Hippocampal formation (tissue), 2 donors: ENCODE measurements at regions not wholly inside any gene's neighbourhood (a gene's known extent, or its start where the extent isn't known, plus 50 kb on each side); places are given as distances from the start of the nearest gene placed in this dataset.
"Not testable (repeated sequence)": the region's sequence is repeated elsewhere in the genome, so short reads cannot be mapped to it uniquely, and the experiment has no call there.

ENCODE experiments used
- DNase-seq, 2 donors: peaks; one replicate each; lab custom pipeline; 2025; lab: John Stamatoyannopoulos, UW

DNA sequence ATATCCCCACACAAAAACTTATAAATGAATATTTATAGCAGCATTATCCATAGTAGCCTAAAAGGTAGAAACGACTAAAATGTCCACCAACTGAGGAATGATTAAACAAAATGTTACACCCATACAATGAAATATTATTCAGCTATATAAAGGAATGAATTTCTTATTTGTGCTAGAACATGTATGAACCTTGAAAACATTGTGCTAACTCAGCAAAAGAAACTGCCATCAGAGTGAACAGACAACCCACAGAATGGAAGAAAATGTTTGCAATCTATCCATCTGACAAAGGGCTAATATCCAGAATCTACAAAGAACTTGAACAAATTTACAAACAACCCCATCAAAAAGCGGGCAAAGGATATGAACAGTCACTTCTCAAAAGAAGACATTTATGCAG, 155.3 kb upstream of the DIAPH2 start:
- DNase-seq: not testable (repeated sequence)

DNA sequence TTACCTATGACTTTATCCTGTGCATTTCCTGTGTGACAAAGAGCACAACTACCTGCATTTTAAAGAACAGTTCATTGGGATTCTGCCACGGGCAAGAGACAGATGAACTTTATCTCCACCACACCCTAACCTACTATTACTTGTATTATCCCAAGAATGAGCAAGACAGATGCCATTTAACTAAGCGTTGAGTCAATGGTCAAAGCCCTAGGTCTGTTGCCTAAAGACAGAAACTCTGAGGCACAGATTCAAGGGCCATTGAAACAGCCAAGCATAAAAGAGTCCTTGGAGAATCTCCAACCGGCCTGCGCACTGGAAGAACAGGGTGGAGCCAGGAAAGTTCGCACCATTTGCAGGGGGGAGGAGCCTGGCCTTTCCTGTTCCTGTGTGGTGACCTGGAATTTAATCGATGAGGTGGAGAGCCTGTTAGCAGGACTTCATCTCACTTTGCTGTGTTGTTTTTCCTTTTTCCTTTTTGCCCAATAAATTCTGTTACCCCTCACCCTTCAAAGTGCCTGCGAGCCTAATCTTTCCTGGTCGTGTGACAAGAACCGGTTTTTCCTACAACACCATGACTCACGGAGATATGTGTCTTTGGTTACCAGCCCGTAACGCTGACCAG, 146.4 kb upstream of the DIAPH2 start:
- no peak for DNase-seq

DNA sequence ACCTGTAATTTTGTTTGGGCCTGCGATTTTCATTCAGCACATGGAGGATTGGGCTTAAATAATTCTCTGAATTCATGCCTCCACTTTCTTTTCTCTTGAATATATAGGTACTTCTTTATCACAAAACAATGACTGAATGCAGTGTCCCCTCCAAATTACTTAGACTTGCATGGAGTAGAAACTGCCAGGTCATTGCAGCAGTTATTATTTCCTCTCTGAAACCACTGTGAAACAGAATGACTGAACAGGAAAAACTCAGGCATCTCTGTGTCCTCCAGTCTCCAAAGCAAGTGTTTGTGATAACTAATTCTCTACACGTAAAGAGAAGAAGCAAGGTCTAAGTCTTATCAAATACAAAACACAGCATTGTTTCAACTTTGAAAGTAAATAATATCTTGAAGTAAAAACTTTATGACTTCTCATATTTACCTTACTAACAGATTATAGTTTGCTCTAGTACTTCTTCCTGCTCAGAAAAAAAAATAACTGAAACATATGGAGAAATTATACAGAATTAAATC, 144.5 kb upstream of the DIAPH2 start:
- no peak for DNase-seq

DNA sequence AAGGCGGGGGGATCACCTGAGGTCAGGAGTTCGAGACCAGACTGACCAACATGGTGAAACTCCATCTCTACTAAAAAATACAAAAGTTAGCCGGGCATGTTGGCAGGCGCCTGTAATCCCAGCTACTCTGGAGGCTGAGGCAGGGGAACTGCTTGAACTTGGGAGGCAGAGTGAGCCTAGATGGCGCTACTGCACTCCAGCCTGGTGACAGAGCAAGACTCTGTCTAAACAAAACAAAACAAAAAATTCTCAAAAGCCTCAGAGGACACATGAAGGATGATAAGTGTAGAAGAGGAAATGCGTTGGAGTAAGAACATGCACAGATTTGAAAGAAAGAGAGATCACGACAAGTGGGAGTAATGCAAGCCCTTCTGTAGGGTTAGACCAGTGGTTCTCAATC, 138.4 kb upstream of the DIAPH2 start:
- DNase-seq: not testable (repeated sequence)

DNA sequence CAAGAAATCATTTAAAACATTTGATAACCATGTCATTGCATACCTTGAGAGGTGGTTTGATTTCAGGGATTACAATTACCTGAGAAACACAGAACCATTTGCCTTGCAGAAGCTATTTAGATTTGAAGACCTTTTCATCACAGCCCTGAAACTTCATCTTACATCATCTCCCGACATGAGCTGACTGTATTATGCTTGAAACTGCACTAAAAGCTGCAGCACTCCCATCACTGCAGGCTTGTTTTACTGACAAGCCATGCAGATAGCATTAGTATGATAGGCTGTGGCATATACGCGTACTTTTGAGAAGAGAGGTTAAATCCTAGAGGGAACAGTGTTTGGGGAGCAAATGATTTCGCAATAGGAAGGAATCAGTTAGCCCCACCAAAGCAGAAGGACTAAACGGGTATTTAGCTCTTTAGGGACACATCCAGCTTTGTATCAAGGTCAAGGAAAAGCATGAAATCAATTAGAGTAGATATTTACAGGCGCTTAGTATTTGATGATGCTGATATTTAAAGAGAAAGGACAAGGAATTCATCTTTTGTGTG, 133.2 kb upstream of the DIAPH2 start:
- no peak for DNase-seq

DNA sequence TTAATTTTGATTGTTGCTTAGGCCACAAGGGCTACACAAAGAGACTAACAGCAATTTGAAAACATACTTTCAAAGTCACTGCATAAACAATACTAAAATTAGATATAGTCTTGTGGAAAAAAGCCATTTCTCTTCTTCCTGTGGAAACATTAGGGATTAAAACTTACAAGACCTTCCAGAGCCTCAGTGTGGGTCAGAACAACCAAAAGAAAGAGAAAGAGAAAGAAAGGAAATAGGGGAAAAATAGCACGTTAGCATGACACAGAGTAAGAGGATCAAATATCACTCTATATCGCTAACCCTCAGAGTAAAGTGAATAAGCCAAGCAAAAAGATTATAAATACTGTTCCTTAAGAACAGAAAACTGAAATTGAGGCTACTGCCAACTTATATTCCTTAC, 127.8 kb upstream of the DIAPH2 start:
- no peak for DNase-seq

DNA sequence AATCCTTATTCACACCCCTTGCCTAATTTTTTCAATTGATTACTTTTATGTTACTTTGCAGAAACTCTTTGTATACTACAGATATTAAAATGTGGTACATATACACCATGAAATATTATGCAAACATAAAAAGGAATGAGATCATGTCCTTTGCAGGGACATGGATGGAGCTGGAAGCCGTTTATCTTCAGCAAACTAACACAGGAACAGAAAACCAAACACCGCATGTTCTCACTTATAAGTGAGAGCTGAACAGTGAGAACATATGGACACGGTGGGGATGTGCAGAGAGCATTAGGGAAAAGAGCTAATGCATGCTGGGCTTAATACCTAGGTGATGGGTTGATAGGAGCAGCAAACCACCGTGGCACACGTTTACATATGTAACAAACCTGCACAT, 123.5 kb upstream of the DIAPH2 start:
- not testable (repeated sequence) for DNase-seq

DNA sequence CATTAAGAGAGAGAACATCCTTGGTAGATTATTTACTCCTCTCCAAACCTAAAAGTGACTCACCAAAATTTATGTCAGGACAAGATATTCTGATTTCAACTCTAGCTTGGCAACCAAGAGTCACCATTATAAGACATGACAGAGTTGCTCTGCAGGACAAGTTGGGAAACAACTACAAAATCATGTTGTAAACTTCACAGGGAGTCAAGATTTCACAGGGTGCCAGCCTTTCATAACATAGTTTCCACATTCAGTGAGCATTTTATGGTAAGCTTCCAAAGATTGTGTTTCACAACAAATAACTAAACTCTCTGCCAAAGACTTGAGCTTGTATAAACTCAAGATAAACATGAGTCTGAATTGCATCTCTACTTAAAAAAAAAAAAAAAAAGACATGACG, 121.0 kb upstream of the DIAPH2 start:
- DNase-seq: no peak

DNA sequence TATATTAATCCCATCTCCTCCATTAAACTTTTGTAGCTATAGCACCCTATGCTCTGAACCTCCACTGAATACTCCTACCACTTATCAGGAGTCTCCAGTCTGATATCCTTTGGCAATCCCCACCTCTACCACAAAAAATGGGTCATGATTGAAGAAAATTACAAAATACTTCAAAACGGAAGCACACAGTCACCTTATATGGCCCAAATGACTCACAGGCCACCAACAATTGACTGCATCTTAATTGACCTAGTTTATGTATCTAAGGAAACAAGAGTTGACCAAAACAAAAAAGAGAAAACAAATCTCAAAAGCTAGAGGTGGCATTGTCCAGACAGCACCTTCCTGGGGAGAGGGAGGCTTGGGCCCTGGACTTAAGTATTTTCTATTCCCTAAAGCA, 120.0 kb upstream of the DIAPH2 start:
- DNase-seq: no peak

DNA sequence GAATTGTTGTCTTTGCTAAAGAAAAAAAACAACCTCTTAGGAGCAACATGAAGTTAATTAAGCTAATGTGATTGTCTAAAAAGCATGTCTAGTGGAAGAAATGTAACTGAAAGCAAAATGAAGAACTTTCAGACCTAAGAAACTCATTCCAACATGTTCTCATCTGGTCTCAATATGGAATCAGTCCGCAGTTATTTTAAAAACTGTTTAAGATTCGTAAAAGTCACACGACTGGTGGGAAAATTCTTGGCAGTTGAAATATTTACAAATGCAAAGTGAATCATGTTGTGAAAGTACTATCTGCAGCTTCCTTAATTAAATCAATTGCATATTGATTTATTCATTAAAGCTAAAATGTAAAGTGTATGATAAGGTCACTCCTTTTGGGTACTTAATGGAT, 117.8 kb upstream of the DIAPH2 start:
- no peak for DNase-seq

DNA sequence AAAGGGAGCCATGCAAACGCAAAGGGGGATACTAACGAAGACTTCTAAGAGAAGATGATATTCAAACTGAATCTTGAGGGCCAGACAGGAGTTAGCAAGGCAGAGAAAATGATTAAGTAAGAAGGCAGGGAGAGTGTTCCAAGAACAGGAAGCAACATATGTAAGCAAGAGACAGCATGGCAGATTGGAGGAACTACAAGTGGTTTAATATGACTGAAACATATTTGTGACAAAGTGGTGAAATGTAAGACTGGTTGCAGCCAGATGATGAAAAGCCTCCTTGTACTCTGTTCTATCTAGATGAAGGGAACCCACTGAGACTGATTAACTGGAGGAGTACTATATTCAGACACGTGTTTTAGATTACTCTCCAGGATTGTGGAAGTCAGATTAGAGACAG, 116.6 kb upstream of the DIAPH2 start:
- no peak for DNase-seq

DNA sequence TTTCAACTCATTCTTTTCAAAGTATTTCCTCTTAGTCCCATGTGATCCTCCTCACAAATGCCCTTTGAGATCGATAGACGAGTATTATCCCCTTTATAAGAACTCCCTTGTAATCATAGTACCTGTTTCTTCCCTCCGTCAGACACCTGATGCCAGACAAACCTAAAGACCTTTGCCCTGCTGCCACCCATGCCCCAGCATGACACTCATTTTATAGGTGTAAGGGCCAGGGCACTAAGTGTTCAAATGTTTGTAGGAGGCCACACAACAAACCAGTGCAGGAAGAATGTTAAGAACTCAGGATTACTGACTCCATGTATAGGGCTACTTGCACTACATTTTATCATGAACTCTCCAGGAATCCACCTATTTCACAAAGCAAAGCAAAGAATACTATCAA, 115.6 kb upstream of the DIAPH2 start:
- no peak for DNase-seq

DNA sequence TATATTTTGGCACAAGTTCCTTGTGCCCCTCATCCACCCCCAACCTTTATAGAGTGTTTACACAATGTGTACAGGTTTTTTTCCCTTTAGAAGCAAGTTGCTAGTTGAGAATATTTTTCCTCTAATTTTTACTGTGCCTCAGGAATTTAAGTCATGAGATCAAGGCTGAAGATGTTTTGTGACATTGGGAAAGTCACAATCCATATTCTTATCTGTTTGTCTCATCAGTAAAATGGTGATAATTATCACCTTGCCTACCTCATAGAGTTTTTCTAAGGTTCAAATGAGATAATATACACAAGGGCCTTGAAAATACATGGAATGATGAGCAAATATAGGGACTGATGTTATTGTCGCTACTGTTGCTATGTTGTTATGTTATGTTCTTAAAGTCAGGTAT, 109.6 kb upstream of the DIAPH2 start:
- DNase-seq: no peak

DNA sequence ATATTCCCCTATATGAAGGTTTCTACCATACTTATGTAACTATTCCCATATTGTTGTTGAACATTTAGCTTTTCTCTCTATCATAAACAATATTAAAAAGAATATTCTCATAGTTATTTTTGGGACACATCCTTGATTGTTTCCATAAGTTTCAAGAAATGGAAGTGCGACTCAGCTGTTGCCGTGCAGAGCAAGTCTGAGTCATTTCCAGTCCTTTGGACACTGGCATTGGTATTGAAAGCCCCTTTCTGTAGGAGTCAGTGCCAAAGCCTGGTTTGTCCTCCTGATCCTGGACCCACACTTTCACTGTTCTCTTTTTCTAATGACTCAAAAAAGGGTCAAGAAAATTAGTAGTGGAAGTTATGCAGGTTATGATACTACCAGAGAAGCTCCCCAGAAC, 108.3 kb upstream of the DIAPH2 start:
- no peak for DNase-seq

DNA sequence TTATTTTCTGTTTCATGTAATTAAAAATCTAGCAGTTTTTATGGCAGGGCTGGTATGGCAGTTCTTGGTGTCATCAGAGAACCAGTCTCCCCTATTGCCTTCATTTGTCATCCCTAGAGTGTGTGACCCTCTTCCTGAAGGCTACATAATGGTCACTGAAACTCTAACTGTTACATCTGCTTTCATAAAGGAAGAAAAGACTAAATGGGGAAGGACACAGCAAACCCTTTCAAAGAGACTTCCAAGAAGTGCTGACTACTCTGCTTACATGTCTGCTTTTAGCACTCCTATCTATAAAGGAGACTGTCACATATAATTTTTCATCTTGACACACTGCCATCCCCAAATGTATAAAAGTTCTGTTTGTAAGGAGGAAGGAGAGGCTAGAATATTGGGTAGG, 105.9 kb upstream of the DIAPH2 start:
- DNase-seq: no peak

DNA sequence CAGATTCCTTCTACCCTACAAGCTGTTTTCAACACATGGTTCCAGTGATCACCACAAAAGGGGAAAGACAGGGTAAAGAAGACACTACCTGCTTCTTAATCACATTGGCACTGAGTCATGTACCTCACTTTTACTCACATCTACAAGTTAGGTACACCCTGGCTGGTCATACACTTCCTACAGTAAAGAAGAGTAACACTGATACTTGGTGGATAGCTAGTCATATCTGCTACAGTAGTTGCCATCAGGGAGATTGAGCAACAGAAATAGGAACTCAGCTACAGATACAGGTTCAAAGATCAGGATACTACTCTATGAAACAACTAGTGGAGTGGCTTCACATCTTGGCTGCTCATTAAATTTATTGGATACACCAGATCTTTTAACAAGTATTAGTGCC, 105.4 kb upstream of the DIAPH2 start:
- DNase-seq: no peak

DNA sequence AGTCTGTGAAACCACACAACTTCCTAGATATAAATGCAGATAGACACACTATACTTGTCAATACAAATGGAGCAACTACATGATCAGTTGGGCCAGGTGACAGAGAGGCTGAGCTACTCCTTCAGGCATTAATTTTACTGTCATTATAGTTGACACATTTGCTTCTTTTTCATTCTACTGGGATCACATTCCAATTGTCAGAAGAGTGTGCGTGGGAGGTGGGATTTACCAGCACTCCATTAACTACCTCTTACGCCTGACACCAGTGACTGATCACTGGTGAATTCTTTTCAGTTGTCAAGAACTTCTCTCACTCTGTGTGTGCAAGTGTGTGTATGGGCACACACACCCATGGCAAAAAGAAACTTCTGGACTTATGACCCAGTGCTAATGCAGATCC, 94.2 kb upstream of the DIAPH2 start:
- DNase-seq: no peak

DNA sequence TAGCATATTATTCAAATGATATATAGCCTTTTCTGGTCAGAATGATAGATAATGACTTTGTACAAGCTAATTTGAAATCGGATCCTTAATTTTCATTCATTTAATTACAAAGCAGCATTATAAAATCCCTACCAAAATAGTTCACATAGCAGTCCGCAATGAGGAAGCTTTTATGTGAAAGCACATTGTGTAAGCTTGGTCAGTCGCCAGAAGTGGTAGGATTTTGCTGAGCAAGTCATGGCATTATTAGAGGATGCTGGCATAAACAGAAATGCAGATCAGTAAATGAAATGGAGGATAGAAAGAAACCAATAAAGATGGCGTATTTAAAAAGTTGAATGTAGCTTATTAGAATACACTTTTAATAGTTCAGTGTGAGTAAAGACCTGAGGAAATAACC, 93.2 kb upstream of the DIAPH2 start:
- DNase-seq: no peak

DNA sequence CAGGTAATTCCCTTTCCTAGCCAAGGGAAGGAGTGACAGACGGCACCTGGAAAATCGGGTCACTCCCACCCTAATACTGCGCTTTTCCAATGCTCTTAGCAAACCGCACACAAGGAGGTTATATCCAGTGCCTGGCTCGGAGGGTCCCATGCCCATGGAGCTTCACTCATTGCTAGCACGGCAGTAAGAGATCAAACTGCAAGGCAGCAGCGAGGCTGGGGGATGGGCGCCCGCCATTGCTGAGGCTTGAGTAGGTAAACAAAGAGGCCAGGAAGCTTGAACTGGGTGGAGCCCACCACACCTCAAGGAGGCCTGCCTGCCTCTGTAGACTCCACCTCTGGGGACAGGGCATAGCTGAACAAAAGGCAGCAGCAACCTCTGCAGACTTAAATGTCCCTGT, 86.8 kb upstream of the DIAPH2 start:
- not testable (repeated sequence) for DNase-seq

DNA sequence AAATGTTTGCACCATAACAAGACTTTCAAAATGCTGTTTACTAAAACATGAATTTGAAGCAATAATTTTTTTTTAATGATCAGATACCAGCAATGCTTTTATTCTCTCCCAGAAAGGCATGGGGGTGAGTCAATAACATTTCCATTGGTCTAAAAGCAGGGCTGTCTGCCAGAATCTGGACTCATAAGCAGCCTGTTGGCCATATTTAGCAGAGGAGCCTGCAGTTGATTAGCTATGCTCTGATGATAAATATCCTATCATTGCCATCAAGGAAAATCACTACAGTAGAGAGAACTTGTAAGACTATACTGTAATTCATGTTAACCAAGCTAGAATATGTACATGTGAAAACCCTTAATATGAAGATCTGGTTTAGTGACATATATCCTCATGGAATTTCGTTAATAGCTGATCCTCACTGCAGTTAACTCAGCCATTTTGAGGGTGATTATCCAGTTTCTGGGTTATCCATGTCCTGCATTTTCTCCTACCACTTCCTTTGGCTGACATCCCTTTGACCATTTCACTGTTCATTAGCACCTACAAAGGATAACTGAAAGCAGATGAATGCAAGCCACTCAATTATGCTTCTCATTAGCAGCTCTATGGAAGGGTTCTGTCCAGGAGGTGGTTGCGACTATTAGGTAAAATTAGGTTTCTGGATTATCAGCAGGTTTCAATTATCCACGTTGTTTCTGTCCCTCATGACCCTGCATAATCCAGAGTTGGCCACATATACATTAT, 72.9 kb upstream of the DIAPH2 start:
- DNase-seq: no peak

DNA sequence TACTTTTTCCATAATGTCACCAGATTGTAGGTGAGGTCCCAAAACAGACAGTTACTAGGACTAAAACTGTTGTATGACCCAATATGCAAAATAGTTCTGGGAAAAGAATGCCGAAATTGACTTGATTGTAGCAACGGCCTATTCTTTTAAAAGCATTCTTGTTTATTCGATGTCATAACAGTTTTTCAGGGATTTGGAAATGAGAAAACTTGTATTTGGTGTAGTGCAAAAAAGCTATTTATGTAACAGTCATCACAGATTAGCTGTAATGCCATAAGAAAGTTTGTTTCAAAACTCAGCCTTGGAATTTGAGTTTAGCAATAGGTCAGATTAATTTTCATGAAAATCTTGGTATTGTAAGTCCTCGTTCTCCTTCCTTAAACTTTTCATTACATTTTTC, 69.2 kb upstream of the DIAPH2 start:
- no peak for DNase-seq

DNA sequence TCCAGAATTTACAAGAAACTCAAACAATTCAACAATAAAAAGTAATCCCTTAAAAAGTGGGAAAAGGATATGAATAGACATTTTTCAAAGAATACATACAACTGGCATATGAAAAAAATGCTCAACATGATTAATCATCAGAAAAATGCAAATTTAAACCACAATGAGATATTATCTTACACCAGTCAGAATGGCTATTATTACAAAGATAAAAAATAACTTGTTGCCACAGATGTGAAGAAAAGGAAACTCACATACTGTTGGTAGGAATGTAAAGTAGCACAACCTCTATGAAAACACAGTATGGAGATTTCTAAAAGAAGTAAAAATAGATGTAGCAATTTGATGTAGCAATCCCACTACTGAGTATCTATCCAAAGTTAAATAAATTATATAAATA, 65.1 kb upstream of the DIAPH2 start:
- DNase-seq: no peak

DNA sequence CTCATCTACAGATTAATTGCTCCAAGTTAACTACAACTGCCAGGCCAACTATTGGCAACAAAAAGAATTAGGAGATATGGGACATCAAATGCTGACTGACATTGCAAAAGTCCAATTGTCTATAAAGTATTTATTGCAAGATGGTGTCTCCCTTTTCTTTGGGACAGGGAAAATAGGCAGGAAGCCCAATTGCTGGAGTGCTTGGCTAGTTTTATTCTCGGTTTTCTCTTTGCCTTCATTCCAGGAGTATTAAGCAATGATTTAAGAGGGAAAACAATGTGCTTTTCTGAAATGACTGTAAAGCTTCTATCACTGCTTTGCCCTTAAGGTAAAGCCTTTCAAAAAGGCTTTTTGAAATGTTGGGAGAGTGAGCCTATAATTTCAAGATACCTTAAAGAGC, 62.8 kb upstream of the DIAPH2 start:
- DNase-seq: no peak
